HUDEP-2 (cell line): ENCODE measurements at regions not wholly inside any gene's neighbourhood (a gene's known extent, or its start where the extent isn't known, plus 50 kb on each side); places are given as distances from the start of the nearest gene placed in this dataset.
"Not testable (repeated sequence)": the region's sequence is repeated elsewhere in the genome, so short reads cannot be mapped to it uniquely, and the experiment has no call there.

Experiments used
- DNase-seq, 76 experiments: peaks; one replicate each; lab custom pipeline; 2025; ENCODE audit not compliant: unreplicated experiment in 76 of 76; lab: John Stamatoyannopoulos, UW

DNA sequence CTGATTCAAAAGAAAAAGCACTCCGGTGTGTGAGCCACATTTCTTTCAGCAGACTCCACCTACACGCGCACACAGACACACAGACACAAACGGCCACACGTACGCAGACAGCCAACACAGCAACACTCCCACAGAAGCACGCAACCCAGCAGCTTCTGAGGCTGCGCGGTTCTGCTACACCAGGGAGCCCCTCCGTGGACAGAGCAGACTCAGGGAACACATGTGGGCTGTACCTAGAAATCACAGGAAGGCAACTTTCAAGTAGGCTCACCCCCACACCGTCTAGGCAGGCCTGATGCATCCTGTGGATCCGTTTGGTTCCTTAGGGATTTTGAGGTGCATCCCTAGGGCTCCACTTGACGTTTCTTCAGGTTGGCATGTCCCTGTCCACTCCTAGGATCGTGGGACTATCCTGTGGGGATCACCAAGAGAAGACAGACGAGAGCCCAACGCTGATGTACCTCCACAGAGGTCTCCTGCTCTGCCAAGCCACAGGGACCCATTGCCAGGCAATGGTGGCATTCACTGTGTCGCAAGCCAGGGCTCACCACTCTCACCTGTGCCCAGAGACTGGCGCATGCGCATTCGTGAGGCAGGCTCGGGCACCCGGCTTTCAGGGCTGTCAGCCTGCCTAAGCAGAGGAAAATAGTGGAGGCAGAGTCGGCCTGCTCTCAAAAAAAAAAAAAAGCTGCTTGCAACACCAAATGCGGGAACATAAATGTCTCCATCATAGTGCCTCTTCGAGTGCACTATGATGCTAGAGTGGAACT is 2333.3 kb downstream of the TP53TG3F start:
- DNase-seq: no peak

DNA sequence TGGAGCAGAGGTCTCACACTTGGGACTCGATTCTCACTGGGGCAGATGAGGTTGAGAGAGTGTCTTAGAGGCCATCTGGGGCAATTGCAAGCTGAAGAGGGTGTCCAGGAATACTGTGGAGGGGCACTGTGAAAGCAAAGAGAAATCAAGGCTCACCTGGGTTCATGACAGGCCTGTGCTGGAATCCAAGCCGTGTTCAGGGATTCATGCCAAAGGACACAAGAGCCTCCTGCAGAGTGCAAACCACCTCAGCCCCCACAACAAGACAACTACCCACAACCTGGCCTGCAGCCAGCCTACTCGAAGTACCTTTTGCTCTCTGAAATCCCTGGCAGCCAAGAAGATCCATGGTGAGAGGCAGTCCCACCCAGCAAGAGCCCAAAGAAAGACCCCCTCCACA is 2334.2 kb downstream of the TP53TG3F start:
- no peak for DNase-seq

DNA sequence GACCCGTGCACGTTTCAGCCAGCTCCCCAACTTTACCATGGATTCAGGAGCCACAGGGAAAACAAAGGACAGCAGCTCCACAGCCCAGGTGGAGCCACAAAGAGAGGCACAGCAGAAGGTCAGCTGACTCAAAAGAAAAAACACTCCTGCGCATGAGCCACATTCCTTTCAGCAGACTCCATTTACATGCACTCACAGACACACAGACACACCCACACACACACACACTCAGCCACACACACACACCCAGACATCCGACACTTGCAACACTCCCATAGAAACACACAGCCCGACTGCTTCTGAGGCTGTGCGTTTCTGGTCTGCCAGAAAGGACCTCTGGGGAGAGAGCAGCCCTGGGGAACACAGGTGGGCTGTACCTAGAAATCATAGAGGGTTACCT is 2335.5 kb downstream of the TP53TG3F start:
- DNase-seq: no peak

- DNase-seq: no peak
Measured at GRCh38 chr16:35795361-35796029, 2336.1 kb downstream of the TP53TG3F start.

- DNase-seq: no peak
Measured at GRCh38 chr16:35797811-35798210, 2338.4 kb downstream of the TP53TG3F start.

- peak in 9 of 76 experiments; percentile 1 to 68 (median 40) for DNase-seq
Measured at GRCh38 chr16:35798885-35799426, 2339.5 kb downstream of the TP53TG3F start.

- not testable (repeated sequence) for DNase-seq
Measured at GRCh38 chr16:35804465-35804864, 2345.1 kb downstream of the TP53TG3F start.

- no peak for DNase-seq
Measured at GRCh38 chr16:35823342-35823741, 2363.9 kb downstream of the TP53TG3F start.

DNA sequence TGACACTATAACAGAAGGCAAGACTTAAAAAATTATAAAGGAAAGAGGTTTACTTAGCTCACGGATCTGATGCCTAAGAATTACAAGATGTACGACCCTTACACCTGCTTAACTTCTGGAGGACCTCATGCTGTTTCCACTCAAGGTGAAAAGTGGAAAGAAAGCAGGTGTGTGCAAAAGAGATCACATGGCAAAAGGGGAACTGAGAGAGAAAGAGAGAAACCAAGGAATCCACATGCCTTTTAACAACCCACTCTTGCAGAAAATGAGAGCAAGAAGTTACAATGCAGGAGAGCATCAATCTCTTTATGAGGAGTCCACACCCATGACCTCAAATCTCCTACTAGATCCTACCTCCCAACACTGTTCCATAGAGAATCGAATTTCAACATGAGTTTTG is 2382.2 kb downstream of the TP53TG3F start:
- no peak for DNase-seq

- no peak for DNase-seq
Measured at GRCh38 chr16:35862242-35862641, 2402.8 kb downstream of the TP53TG3F start.

- DNase-seq: no peak
Measured at GRCh38 chr16:35868630-35869029, 2409.2 kb downstream of the TP53TG3F start.

- DNase-seq: no peak
Measured at GRCh38 chr16:35873472-35873871, 2414.1 kb downstream of the TP53TG3F start.

- DNase-seq: no peak
Measured at GRCh38 chr16:35881654-35882053, 2422.2 kb downstream of the TP53TG3F start.

- no peak for DNase-seq
Measured at GRCh38 chr16:35906440-35906839, 2447.0 kb downstream of the TP53TG3F start.

DNA sequence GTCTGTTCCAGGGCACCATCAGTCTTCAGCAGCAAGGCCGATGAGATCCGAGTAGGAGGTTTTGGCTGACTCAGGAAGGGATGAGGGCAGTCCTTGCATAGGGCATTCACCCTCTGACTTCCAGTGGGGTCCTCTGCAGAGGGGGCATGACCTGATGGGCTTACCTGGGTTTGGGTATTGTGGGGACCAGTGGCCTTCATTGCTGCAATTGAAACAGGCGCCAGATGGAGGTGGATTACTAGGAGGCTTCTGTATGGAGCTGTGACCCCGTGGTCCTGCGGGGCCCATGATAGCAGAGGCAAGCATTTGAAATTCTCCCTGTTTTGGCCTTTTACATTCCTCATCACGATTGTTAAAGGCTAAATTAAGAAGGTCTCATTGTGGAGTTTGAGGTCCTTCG is 2448.7 kb downstream of the TP53TG3F start:
- DNase-seq: no peak

- peak in 6 of 76 experiments; percentile 4 to 59 (median 17) for DNase-seq
Measured at GRCh38 chr16:35908942-35909341, 2449.5 kb downstream of the TP53TG3F start.

- DNase-seq: no peak
Measured at GRCh38 chr16:35909351-35909954, 2450.0 kb downstream of the TP53TG3F start.

GRCh38 chr16:35910409-35910808 is 2451.0 kb downstream of the TP53TG3F start:
- peak in 4 of 76 experiments; percentile 4 to 24 (median 14) for DNase-seq

DNA sequence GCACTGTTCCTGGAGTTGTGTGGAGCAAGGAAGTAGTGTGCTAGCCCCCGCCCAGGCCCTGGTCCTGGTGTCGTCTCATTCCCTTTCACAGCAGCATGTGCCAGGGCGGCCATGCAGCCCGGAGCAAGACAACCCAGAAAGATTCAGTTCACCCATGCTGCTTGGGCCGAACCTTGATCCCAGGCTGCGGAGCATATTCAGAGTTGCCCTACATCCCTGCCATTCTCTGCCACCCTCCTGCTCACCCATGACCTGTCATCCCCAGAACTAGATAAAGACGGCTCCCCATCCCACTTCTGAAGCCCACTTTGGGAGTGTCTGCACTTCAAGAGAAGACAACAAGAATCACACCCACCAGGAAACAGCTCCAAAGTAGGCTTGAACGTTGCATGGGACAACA is 2452.5 kb downstream of the TP53TG3F start:
- DNase-seq: no peak

GRCh38 chr16:35931722-35932121 is 2472.3 kb downstream of the TP53TG3F start:
- DNase-seq: no peak
